GM12864 (cell line): ENCODE measurements at regions not wholly inside any gene's neighbourhood (a gene's known extent, or its start where the extent isn't known, plus 50 kb on each side); places are given as distances from the start of the nearest gene placed in this dataset.

Experiments
- DNase-seq: peaks from one replicate; pipeline ENCODE4 v3.0.0-alpha.2; 2011; ENCODE audit warnings: low read depth
- H3K4me3 ChIP-seq: 2 replicates; pipeline ENCODE4 v1.5.1; 2011; ENCODE audit warnings: mild to moderate bottlenecking, low read depth, low read length, control low read depth
- TF ChIP-seq, protein P1 (sequence below): IDR thresholded peaks from 2 replicates; pipeline ENCODE4 v1.5.1; 2011; ENCODE audit warnings: low read depth, mild to moderate bottlenecking, moderate library complexity, low read length, control low read depth, inconsistent platforms; ENCODE audit errors: missing control alignments

DNA sequence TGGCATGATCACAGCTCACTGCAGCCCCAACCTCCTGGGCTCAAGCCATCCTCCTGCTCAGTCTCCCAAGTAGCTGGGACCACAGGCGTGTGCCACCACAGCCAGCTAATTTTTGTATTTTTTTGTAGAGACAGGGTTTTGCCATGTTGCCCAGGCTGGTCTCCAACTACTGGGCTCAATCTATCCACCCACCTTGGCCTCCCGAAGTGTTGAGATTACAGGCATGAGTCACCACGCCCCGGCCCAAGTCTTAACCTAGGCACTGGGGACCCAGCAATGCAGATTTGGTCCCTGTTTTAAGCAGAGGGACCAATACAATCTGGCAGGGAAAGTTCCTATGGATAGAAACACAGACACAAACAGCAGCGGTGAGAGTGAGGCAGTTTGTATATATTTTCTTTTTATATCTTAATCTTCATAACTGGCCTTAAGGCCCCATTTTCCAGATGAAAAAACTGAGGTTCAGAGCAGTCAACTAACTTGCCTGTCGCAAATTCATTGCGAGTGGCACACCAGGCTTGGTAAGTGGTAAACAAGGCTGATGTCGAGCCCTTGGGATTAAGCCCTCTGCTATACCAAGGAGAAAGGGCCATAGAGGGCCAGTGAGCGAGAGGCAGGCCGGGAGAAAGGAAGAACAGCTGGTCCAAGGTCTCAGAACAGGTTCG is 77.8 kb upstream of the TINAGL1 start:
- no peak overlapping the region for H3K4me3 ChIP-seq
- TF ChIP-seq, protein P1, sequence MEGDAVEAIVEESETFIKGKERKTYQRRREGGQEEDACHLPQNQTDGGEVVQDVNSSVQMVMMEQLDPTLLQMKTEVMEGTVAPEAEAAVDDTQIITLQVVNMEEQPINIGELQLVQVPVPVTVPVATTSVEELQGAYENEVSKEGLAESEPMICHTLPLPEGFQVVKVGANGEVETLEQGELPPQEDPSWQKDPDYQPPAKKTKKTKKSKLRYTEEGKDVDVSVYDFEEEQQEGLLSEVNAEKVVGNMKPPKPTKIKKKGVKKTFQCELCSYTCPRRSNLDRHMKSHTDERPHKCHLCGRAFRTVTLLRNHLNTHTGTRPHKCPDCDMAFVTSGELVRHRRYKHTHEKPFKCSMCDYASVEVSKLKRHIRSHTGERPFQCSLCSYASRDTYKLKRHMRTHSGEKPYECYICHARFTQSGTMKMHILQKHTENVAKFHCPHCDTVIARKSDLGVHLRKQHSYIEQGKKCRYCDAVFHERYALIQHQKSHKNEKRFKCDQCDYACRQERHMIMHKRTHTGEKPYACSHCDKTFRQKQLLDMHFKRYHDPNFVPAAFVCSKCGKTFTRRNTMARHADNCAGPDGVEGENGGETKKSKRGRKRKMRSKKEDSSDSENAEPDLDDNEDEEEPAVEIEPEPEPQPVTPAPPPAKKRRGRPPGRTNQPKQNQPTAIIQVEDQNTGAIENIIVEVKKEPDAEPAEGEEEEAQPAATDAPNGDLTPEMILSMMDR = no peak
- DNase-seq = no peak

DNA sequence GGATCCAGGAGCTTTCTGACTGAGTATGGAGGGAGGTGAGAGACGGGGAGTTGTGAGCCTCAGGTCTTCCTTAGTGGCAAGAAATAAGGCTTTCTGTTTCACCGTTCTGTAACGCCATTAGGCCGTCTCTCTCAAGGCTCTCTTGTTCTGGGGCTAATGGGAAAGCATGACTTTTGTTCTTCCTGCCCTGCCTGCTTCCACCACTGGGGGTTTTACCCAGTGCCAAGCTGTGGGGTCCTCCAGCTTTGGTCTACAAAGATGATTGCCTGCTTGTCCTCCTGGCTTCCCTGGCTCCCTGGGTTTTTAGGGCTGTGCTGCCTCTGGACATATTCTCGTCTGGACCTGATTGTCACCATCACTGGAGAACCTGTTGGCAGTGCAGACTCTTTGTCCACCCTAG is 74.8 kb upstream of the TINAGL1 start:
- H3K4me3 ChIP-seq = no peak overlapping the region
- no peak for DNase-seq
- TF ChIP-seq, protein P1 = peak; percentile 49

DNA sequence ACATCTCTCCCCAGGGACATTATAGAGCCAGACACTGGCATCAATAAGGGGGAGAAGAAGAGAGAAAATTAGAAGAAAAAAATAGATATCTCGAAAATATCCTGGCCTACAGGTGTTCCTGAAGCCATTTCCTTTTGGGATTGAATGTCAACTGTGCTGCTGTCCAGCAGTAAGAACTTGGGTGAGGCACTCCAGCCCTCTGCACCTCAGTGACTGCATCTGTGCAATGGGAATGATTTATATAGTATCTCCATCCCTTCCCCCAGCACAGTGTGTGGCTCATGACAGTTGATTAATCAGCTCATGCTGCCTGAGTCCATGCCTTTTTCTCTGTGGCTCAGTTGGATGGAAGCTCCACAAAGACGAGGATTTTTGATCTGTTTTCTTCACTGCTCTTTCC is 74.1 kb upstream of the TINAGL1 start:
- H3K4me3 ChIP-seq = no peak overlapping the region
- DNase-seq = no peak
- TF ChIP-seq, protein P1 = no peak

DNA sequence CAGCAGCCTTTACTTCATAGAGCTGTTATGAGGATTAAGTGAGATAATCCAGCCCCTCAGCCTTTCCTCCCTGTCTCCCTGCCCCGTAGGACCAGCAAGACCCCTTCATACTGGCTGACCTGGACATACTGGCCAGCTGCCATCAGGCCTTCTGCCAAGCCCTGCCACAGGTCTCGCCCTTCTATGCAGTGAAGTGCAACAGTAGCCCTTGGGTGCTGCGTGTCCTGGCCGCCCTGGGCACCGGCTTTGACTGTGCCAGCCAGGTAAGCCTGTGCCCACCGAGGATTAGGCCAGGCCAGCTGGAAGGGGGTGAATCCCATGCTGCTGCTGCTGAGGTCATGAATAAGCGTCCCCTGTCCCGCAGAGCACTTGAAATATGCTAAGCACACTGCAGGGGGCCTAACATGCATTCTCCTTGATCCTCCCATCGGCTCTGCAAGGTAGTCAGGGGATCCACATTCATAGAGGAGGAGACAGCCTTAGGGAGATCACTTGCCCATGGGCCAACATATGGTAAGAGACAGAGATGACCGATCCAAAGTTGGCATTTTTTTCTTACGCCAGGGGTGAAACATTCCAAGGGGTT is 73.3 kb upstream of the TINAGL1 start:
- TF ChIP-seq, protein P1 = no peak
- DNase-seq = no peak
- H3K4me3 ChIP-seq = no peak overlapping the region

DNA sequence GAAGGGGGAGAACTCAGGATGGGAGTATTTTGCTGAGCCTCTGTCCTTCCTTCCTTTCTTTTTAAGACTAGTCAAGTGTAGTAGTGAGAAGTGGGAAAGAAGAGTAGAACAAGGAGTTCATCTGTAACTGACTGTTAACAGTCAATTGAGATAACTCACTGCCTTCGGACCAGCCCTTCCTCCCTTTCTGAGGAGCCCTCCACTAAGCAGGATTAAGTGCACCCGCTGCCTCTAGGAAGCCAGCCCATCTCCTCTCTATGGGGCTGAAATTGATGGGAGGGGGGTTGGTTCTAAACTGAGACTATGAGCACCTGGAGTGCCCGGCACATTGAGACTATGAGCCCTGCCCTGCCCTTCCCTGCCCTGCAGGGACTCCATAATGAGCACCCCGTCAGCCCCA is 72.7 kb upstream of the TINAGL1 start:
- no peak for DNase-seq
- H3K4me3 ChIP-seq = no peak overlapping the region
- TF ChIP-seq, protein P1 = no peak

DNA sequence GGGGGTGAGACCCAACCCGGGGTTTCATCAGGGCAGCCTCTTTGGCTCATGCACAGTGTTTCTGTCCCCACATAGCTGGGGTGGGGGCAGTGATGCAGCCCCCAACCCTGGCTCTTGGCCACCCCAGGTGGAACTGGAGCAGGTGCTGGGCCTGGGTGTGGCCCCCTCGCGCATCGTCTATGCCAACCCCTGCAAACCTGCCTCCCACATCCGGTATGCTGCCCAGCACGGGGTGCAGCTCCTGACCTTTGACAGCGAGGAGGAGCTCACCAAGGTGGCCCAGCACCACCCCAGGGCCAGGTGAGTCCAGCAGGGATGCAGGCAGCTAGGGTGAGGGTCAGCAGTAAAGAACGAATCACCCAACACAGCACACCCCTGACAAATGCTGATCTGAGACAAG is 72.3 kb upstream of the TINAGL1 start:
- TF ChIP-seq, protein P1 = no peak
- H3K4me3 ChIP-seq = no peak overlapping the region
- no peak for DNase-seq

DNA sequence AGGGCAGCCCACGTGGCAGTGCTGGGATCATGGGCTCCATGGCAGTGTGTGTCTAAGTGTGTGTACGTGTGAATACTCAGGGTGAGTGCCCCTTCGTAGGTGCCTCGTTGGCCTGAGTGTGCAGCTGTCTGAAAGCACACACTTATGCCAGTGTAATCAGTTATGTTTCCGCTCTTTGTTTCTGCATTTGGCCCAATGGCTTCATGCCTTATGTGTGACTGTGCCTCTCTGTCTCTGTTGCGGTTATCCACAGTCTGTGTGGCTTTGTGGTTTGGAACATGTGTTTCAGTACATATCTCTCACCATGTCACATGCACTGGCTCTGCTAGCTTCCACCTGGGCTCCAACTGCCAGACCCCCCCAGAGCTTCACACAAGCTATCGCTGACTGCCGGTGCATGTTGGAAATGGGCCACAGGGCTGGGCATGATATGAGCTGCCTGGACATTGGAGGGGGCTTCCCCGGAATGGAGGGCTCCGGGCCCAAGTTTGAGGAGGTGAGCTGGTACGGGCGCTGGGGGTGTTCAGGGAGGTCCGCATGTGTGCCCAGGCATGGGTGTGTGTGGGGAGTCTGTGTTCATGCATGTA is 70.3 kb upstream of the TINAGL1 start:
- H3K4me3 ChIP-seq = no peak overlapping the region
- TF ChIP-seq, protein P1 = no peak
- DNase-seq = peak; percentile 40
